ENCODE measurements at regions not wholly inside any gene's neighbourhood (a gene's known extent, or its start where the extent isn't known, plus 50 kb on each side); places are given as distances from the start of the nearest gene placed in this dataset.
"Not testable (repeated sequence)": the region's sequence is repeated elsewhere in the genome, so short reads cannot be mapped to it uniquely, and the experiment has no call there.

DNA sequence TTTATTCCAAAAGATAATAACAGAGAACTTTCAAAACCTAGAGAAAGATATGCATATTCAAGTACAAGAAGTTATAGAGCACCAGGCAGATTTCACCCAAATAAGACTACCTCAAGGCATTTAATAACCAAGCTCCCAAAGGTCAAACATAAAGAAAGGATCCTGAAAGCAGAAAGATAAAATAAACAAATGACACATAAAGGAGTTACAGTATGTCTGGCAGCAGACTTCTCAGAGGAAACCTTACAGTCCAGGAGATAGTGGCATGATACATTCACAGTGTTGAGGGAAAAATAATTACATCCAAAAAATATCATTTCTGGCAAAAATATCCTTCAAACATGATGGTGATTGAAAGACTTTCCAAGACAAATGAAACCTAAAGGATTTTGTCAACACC lies 185.8 kb upstream of the POU1F1 start:
- DNase-seq (no peak), ATAC-seq (no peak)
- H3K4me3 ChIP-seq (ENCODE audit: low read length) = no peak overlapping the region
- intact Hi-C loops (cut with DNase I) = no loop called here
- H3K27me3 ChIP-seq (ENCODE audit: control insufficient read depth, insufficient read depth) = no peaks in the 10 kb centered on the region
- no peaks in the 10 kb centered on the region for H3K9me3 ChIP-seq (ENCODE audit: control insufficient read depth, low read length)
- no peak overlapping the region for H3K27ac ChIP-seq (ENCODE audit: low read length)
- H3K4me1 ChIP-seq (ENCODE audit: control insufficient read depth, insufficient read depth, low read length) = no peaks in the 10 kb centered on the region

DNA sequence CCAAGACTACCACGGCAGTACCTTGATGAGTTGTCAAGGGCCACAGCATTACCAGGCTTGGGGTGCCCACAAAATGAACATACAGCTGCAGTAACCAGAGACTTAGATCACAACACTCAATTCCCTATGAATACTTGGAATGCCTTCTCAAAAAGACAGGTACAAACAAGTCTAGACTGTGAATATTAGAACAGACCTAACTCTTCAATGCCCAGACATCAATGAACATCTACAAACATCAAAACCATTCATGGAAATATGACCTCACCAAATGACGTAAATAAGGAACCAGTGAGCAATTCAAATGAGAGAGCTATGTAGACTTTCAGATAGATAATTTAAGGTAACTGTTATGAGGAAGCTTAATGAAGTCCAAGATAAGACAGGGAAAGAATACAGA lies 185.1 kb upstream of the POU1F1 start:
- 76% methylated on average over 2 of the region's 2 CpGs for WGBS
- intact Hi-C loops (cut with DNase I) = no loop called here
- no peak for DNase-seq
- Histone ChIP-seq H3K27ac (ENCODE audit: low read length) (no peak overlapping the region), H3K4me1 (ENCODE audit: control insufficient read depth, insufficient read depth, low read length) (no peaks in the 10 kb centered on the region), H3K27me3 (ENCODE audit: control insufficient read depth, insufficient read depth) (no peaks in the 10 kb centered on the region), H3K9me3 (ENCODE audit: control insufficient read depth, low read length) (no peaks in the 10 kb centered on the region), H3K4me3 (ENCODE audit: low read length) (no peak overlapping the region)
- no peak for ATAC-seq

DNA sequence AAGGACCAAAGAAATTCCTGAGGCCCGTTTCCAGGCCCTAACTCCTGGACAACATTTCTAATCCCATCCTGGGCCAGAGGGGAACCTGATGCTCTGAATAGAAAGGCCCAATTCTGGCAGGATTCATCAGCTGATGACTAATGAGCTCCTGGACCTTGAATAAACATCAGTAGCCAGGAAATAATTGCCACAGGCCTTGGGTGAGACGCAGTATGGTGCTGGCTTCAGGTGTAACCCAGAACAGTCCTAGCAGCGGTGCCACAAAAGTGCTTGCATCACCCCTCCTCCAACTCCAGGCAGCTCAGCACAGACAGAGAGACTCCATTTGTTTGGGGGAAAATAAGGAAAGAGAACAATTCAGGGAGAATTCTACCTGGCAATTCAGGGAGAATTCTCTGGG lies 184.7 kb upstream of the POU1F1 start:
- ATAC-seq (no peak), DNase-seq (no peak)
- intact Hi-C loops (cut with DNase I) = no loop called here
- Histone ChIP-seq H3K9me3 (ENCODE audit: control insufficient read depth, low read length) (no peaks in the 10 kb centered on the region), H3K4me3 (ENCODE audit: low read length) (no peak overlapping the region), H3K4me1 (ENCODE audit: control insufficient read depth, insufficient read depth, low read length) (no peaks in the 10 kb centered on the region), H3K27ac (ENCODE audit: low read length) (no peak overlapping the region), H3K27me3 (ENCODE audit: control insufficient read depth, insufficient read depth) (no peaks in the 10 kb centered on the region)
- WGBS = 59% methylated on average over 3 of the region's 3 CpGs

DNA sequence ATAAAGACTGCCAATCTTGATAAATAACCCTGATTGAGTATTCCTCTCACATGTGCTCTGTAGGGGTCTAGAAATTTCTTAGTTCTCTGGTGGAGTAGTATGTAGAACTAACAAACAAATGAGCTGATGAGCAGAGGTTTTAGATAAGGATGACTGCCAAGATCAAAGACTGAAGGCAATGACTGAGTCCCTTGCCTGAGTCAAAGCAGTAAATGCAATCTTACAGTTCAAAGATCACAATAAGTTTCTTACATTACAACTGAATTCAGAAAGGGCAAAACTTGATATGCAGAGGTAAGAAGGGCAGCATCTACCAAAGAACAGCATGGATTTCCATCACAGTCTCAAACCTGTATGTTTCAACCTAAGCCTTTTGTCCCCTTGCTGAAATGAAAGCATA lies 172.2 kb upstream of the POU1F1 start:
- Histone ChIP-seq H3K4me3 (ENCODE audit: low read length) (no peak overlapping the region), H3K27me3 (ENCODE audit: control insufficient read depth, insufficient read depth) (no peaks in the 10 kb centered on the region), H3K9me3 (ENCODE audit: control insufficient read depth, low read length) (no peaks in the 10 kb centered on the region), H3K27ac (ENCODE audit: low read length) (no peak overlapping the region), H3K4me1 (ENCODE audit: control insufficient read depth, insufficient read depth, low read length) (no peaks in the 10 kb centered on the region)
- no peak for ATAC-seq
- intact Hi-C loops (cut with DNase I) = no loop called here
- no peak for DNase-seq

DNA sequence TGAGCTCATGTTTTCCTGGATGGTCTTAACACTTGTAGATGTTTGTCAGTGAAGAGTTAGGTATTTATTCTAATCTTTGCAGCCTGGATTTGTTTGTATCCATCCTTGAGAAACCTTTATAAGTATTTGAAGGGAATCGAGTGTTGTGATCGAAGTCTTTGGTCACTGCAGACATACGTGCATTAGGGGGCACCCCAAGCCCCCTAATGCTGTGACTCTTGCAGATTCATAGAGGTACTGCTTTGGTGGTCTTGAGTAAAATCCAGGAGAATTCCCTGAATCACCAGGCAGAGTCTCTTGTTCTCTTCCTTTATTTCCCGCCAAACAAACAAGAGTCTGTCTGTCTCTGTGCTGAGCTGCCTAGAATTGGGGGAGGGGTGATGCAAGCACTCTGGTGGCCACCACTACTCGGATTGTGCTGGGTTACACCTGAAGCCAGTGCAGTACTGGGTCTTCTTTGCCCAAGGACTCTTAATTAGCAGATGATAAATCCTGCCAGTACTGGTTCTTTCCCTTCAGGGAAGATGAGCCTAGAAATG lies 170.5 kb upstream of the POU1F1 start:
- DNase-seq (no peak), ATAC-seq (no peak)
- H3K27me3 ChIP-seq (ENCODE audit: control insufficient read depth, insufficient read depth) = no peaks in the 10 kb centered on the region
- intact Hi-C loops (cut with DNase I) = no loop called here
- H3K4me3 ChIP-seq (ENCODE audit: low read length) = no peak overlapping the region
- H3K27ac ChIP-seq (ENCODE audit: low read length) = no peak overlapping the region
- H3K9me3 ChIP-seq (ENCODE audit: control insufficient read depth, low read length) = no peaks in the 10 kb centered on the region
- H3K4me1 ChIP-seq (ENCODE audit: control insufficient read depth, insufficient read depth, low read length) = no peaks in the 10 kb centered on the region
- 54% methylated on average over 5 of the region's 5 CpGs for WGBS

DNA sequence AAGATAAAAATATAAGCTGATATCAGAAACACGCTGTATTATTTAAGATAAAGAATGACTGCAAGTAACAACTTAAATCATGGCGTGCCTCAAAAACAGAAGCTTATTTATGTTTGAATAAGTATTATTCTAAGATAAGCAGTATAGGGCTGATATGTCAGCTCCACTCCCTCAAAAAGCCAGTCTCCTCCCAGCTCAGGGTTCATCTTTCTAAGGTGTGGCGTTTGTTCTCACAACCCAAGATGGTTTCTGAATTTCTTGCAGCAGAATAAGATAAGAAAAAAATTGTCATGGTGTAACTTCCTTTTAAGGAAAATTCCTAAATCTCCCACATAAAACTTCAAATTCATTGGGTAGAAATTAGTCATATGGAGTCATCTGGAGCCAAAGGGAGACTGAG lies 166.1 kb upstream of the POU1F1 start:
- H3K4me3 ChIP-seq (ENCODE audit: low read length) = no peak overlapping the region
- no peaks in the 10 kb centered on the region for H3K4me1 ChIP-seq (ENCODE audit: control insufficient read depth, insufficient read depth, low read length)
- 61% methylated on average over 3 of the region's 3 CpGs for WGBS
- intact Hi-C loops (cut with DNase I) = no loop called here
- H3K9me3 ChIP-seq (ENCODE audit: control insufficient read depth, low read length) = no peaks in the 10 kb centered on the region
- no peak overlapping the region for H3K27ac ChIP-seq (ENCODE audit: low read length)
- ATAC-seq (no peak), DNase-seq (no peak)
- no peaks in the 10 kb centered on the region for H3K27me3 ChIP-seq (ENCODE audit: control insufficient read depth, insufficient read depth)

DNA sequence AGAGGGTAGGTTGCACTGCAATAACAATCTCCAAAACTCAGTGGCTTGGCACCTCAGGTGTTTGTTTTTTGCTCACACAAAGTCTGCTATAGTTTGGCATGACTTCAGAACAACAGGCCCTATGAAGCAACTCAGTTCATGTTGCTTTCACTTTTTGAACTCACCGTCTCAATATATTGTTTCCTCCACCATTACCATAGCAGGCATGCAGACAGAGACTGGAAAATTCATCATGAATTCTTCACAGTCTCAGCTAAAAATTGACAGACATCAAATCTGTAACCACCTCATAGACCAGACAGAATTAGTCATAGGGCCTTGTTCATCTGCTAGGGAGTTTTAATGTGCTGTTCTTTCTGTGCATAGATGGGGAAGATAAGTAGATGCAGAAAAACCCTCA lies 161.4 kb upstream of the POU1F1 start:
- ATAC-seq = no peak
- no peak overlapping the region for H3K27ac ChIP-seq (ENCODE audit: low read length)
- no peak overlapping the region for H3K4me3 ChIP-seq (ENCODE audit: low read length)
- DNase-seq = no peak
- no peaks in the 10 kb centered on the region for H3K4me1 ChIP-seq (ENCODE audit: control insufficient read depth, insufficient read depth, low read length)
- H3K27me3 ChIP-seq (ENCODE audit: control insufficient read depth, insufficient read depth) = no peaks in the 10 kb centered on the region
- H3K9me3 ChIP-seq (ENCODE audit: control insufficient read depth, low read length) = no peaks in the 10 kb centered on the region
- WGBS = 64% methylated on average over 1 of the region's 1 CpG
- intact Hi-C loops (cut with DNase I) = no loop called here

DNA sequence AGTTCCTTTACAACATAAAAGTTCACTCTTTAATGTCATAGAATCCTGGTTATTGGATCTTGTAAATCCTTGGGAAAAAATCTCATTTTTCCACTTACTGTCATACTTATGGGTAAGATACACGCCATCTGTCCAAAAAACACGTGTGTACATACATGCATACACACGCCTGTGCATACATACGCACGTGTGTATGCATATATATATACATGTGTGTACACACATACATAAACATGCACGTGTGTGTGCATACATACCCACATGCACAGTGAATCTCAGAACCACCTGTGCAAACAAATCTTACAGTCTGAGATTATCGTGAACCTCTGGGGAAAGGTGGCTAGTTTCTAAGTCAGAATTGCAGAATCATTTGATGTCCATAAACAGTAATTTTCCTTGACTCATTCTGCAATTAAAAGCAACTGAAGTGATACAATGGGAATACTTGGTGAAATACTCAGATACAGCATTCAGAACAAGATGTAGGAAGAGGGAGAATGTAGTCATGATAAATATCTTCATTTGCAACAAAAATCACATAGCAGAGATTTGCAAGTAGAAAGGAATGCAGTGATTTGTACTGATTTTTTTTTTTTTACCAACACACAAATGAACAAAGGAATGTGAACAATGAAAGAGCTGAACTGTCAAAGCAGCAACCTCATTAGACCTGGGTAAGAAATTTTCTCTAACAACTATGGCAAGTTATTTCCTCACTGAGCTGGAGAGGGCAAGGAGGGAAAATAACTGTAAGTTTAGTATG lies 160.6 kb upstream of the POU1F1 start:
- ATAC-seq (no peak), DNase-seq (no peak)
- 65% methylated on average over 7 of the region's 7 CpGs for WGBS
- no peaks in the 10 kb centered on the region for H3K9me3 ChIP-seq (ENCODE audit: control insufficient read depth, low read length)
- no peaks in the 10 kb centered on the region for H3K4me1 ChIP-seq (ENCODE audit: control insufficient read depth, insufficient read depth, low read length)
- intact Hi-C loops (cut with DNase I) = no loop called here
- no peak overlapping the region for H3K27ac ChIP-seq (ENCODE audit: low read length)
- H3K4me3 ChIP-seq (ENCODE audit: low read length) = no peak overlapping the region
- H3K27me3 ChIP-seq (ENCODE audit: control insufficient read depth, insufficient read depth) = no peaks in the 10 kb centered on the region

DNA sequence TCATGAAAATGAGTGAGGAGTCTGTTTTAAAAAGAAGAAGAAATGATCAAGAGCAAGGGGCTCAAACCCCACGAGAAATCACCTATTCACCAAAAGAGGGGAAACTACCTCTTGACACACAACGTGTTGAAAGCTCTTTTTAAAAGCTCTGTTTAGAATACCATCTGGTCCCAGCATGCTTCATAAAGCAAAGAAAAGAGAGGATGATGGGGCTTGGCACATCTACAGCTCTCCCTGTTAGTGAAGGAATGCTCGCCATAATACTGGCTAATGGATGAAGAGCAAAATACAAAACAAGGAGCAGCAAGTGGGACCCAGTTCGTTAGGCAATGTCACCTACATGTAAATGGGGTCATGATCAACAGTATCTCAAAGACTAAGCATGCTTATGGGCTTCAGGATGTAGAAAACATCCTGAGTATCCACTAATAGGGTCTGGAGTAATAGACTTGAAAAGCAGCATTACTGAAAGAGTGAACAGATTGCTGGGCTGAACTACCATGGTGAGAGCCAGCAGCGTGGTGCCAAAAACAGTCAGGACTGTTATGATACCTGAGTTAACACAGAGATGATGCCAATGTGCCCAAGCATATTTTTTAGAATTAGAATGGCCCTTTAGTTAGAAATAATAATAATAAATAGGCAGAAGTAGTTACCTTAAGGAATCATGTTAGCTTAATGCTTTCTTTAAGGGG lies 159.7 kb upstream of the POU1F1 start:
- Histone ChIP-seq H3K27me3 (ENCODE audit: control insufficient read depth, insufficient read depth) (no peaks in the 10 kb centered on the region), H3K9me3 (ENCODE audit: control insufficient read depth, low read length) (no peaks in the 10 kb centered on the region), H3K27ac (ENCODE audit: low read length) (no peak overlapping the region), H3K4me3 (ENCODE audit: low read length) (no peak overlapping the region), H3K4me1 (ENCODE audit: control insufficient read depth, insufficient read depth, low read length) (no peaks in the 10 kb centered on the region)
- intact Hi-C loops (cut with DNase I) = no loop called here
- DNase-seq (no peak), ATAC-seq (no peak)
- WGBS = 34% methylated on average over 5 of the region's 5 CpGs

DNA sequence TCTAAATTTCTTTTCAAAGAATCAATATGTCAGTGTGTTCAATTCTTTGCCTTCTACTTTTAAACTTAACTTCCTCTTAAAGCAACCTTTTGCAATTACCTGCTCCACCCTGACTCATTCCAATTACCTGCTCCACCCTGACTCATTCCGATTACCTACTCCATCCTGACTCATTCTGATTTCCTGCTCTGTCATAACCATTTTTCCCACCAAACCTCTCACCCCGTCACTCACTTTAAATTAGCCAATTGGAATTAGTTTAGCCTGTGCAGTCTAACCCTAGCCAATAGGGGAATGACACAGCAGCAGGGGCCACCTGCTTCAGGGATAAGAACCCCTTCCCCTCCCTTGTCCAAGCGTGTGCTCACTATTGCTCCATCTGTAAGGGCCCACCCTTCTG lies 157.1 kb upstream of the POU1F1 start:
- ATAC-seq; H3K27me3 ChIP-seq (ENCODE audit: control insufficient read depth, insufficient read depth); H3K27ac ChIP-seq (ENCODE audit: low read length); intact Hi-C loops (cut with DNase I); DNase-seq; H3K4me1 ChIP-seq (ENCODE audit: control insufficient read depth, insufficient read depth, low read length); H3K4me3 ChIP-seq (ENCODE audit: low read length); H3K9me3 ChIP-seq (ENCODE audit: control insufficient read depth, low read length): not testable (repeated sequence)
- WGBS = 71% methylated on average over 3 of the region's 3 CpGs

DNA sequence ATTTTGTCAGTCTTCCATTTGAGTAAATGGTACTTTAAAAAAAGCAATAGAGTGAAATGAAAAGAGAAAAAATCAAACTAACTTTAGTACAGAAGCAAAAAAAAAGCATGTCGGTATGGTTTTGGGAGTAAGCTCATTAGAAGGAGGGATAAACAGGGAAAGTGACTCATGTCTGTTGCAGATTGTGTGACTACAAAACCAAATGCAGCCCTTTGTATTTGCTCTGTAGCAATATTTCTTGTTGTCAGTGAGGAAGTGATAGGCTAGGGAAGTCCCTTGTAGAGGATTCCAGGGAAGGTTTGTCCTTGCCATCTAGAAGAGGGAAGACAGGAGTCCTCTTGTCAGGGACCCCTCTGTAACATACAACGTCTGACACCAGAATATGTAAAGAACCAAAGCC lies 150.5 kb upstream of the POU1F1 start:
- Histone ChIP-seq H3K9me3 (ENCODE audit: control insufficient read depth, low read length) (no peaks in the 10 kb centered on the region), H3K27me3 (ENCODE audit: control insufficient read depth, insufficient read depth) (no peaks in the 10 kb centered on the region), H3K4me1 (ENCODE audit: control insufficient read depth, insufficient read depth, low read length) (no peaks in the 10 kb centered on the region), H3K4me3 (ENCODE audit: low read length) (no peak overlapping the region), H3K27ac (ENCODE audit: low read length) (no peak overlapping the region)
- ATAC-seq = no peak
- intact Hi-C loops (cut with DNase I) = no loop called here
- 59% methylated on average over 2 of the region's 2 CpGs for WGBS
- no peak for DNase-seq
